ENCODE measurements at regions not wholly inside any gene's neighbourhood (a gene's known extent, or its start where the extent isn't known, plus 50 kb on each side); places are given as distances from the start of the nearest gene placed in this dataset.

- no peak for TF ChIP-seq CTCF (IDR thresholded peaks at IDR 0.05)
- TF ChIP-seq ZFX (IDR thresholded peaks at IDR 0.05; ENCODE audit: borderline replicate concordance) = no peak
Measured at GRCh38 chrX:81355436-81355835, 153.5 kb downstream of the SH3BGRL start.

All from 22Rv1 (cell line).